ENCODE measurements at regions not wholly inside any gene's neighbourhood (a gene's known extent, or its start where the extent isn't known, plus 50 kb on each side); places are given as distances from the start of the nearest gene placed in this dataset.

- DNase-seq (ENCODE audit: low read depth, low spot score) (no peak), ATAC-seq (peak; percentile 46; the same call in 1 of the 2 replicates)
- H3K4me2 ChIP-seq (ENCODE audit: low read length) = no peak overlapping the region
- no peaks in the 10 kb centered on the region for H3K9me3 ChIP-seq (ENCODE audit: control insufficient read depth in 1 of 2, insufficient read depth in 1 of 2, low read depth in 1 of 2, low read length in 2 of 2)
- BruUV-seq (replicated peaks) = no TSS peak
- intact Hi-C loops (cut with micrococcal nuclease) = no loop called here
- no peak overlapping the region for H3K4me3 ChIP-seq (replicated peaks in 1 of 2; ENCODE audit: low read depth in 1 of 2, low read length in 2 of 2)
- ChIA-PET CTCF (no interaction called here), POLR2A (interaction anchor here (0.6 kb wide), 1 partner anchor 35 kb away, joined by 3 read pairs; no protein-coding TSS in a partner anchor), RAD21 (ENCODE audit: low non-redundant PET in 1 of 2, low total read pairs in 2 of 2, uncharacterized antibody in 2 of 2, unreplicated experiment in 2 of 2) (no interaction called here)
- H4K20me1 ChIP-seq (ENCODE audit: insufficient read depth) = no peaks in the 10 kb centered on the region
- peaks cover 3 to 8% of the 10 kb centered on the region in 2 experiments; a peak in 1 of 4 replicates for H3K4me1 ChIP-seq (ENCODE audit: control insufficient read depth in 1 of 2, insufficient read depth in 2 of 2, low read length in 2 of 2)
- no peaks in the 10 kb centered on the region for H3K27me3 ChIP-seq (ENCODE audit: insufficient read depth, low read length)
- H2AFZ ChIP-seq (ENCODE audit: low read depth, low read length, poor library complexity, severe bottlenecking) = no peak overlapping the region
- no peaks in the 10 kb centered on the region for H3K36me3 ChIP-seq (ENCODE audit: control insufficient read depth in 1 of 2, insufficient read depth in 2 of 2, low read length in 2 of 2)
- TF ChIP-seq ATF3 (IDR thresholded peaks at IDR 0.05) (no peak), ZNF274 (IDR thresholded peaks at IDR 0.05; ENCODE audit: low read depth, low read length) (no peak), JUND (IDR thresholded peaks at IDR 0.05) (no peak), RAD21 (IDR thresholded peaks at IDR 0.05; ENCODE audit: low read depth) (no peak), FOSL1 (IDR thresholded peaks at IDR 0.05; ENCODE audit: low read depth) (no peak), CTCF (IDR thresholded peaks at IDR 0.05 in 2 of 3, conservative IDR thresholded peaks at IDR 0.05 in 1 of 3; ENCODE audit: borderline replicate concordance in 1 of 3, insufficient read depth in 1 of 3, low read depth in 2 of 3, low read length in 2 of 3) (no peak), MAX (IDR thresholded peaks at IDR 0.05) (no peak), EGR1 (IDR thresholded peaks at IDR 0.05; ENCODE audit: low read depth) (no peak)
- no peak overlapping the region for H3K27ac ChIP-seq (ENCODE audit: low read depth, low read length)
- no peaks in the 10 kb centered on the region for H3K79me2 ChIP-seq (ENCODE audit: insufficient read depth, low read length)
- no peak overlapping the region for H3K9ac ChIP-seq (ENCODE audit: low read length)
- no peaks in the 10 kb centered on the region for H3K9me2 ChIP-seq (ENCODE audit: insufficient read depth)
These were observed 70.1 kb upstream of the HIF1A start for GRCh38 chr14:61625165-61625564.

- POLR2A ChIA-PET = no interaction called here
- no peaks in the 10 kb centered on the region for H3K9me2 ChIP-seq (ENCODE audit: insufficient read depth)
- CTCF ChIA-PET = no interaction called here
- TF ChIP-seq RAD21 (IDR thresholded peaks at IDR 0.05; ENCODE audit: low read depth) (no peak), CBX3 (IDR thresholded peaks at IDR 0.05; ENCODE audit: low read depth) (no peak), CEBPB (IDR thresholded peaks at IDR 0.05; ENCODE audit: low read depth) (no peak), REST (IDR thresholded peaks at IDR 0.05; ENCODE audit: low read depth) (no peak)
- RAD21 ChIA-PET (ENCODE audit: low non-redundant PET in 1 of 2, low total read pairs in 2 of 2, uncharacterized antibody in 2 of 2, unreplicated experiment in 2 of 2) = no interaction called here
- H3K4me3 ChIP-seq (replicated peaks in 1 of 2; ENCODE audit: low read depth in 1 of 2, low read length in 2 of 2) = no peak overlapping the region
- H3K9me3 ChIP-seq (ENCODE audit: control insufficient read depth in 1 of 2, insufficient read depth in 1 of 2, low read depth in 1 of 2, low read length in 2 of 2) = no peaks in the 10 kb centered on the region
- ATAC-seq (no peak), DNase-seq (ENCODE audit: low read depth, low spot score) (no peak)
- no peak overlapping the region for H2AFZ ChIP-seq (ENCODE audit: low read depth, low read length, poor library complexity, severe bottlenecking)
- H3K4me2 ChIP-seq (ENCODE audit: low read length) = no peak overlapping the region
- no peak overlapping the region for H3K27ac ChIP-seq (ENCODE audit: low read depth, low read length)
- no peaks in the 10 kb centered on the region for H4K20me1 ChIP-seq (ENCODE audit: insufficient read depth)
- H3K36me3 ChIP-seq (ENCODE audit: control insufficient read depth in 1 of 2, insufficient read depth in 2 of 2, low read length in 2 of 2) = no peaks in the 10 kb centered on the region
- peaks cover 3 to 8% of the 10 kb centered on the region in 2 experiments; a peak in 1 of 4 replicates for H3K4me1 ChIP-seq (ENCODE audit: control insufficient read depth in 1 of 2, insufficient read depth in 2 of 2, low read length in 2 of 2)
- BruUV-seq (replicated peaks) = no TSS peak
- no peaks in the 10 kb centered on the region for H3K27me3 ChIP-seq (ENCODE audit: insufficient read depth, low read length)
- no peak overlapping the region for H3K9ac ChIP-seq (ENCODE audit: low read length)
- intact Hi-C loops (cut with micrococcal nuclease) = no loop called here
- no peaks in the 10 kb centered on the region for H3K79me2 ChIP-seq (ENCODE audit: insufficient read depth, low read length)
These were observed 67.7 kb upstream of the HIF1A start for GRCh38 chr14:61627612-61628011.
